ENCODE measurements at regions not wholly inside any gene's neighbourhood (a gene's known extent, or its start where the extent isn't known, plus 50 kb on each side); places are given as distances from the start of the nearest gene placed in this dataset.

- Mint-ChIP-seq H3K4me1 (ENCODE audit: unreplicated experiment) (no peaks in the 10 kb centered on the region), H3K27ac (no peak overlapping the region), H3K9me3 (no peaks in the 10 kb centered on the region), H3K27me3 (no peaks in the 10 kb centered on the region), H3K36me3 (no peaks in the 10 kb centered on the region), H3K4me3 (no peak overlapping the region)
- no peak for DNase-seq (ENCODE audit: extremely low spot score, unreplicated experiment)
- no peak for TF ChIP-seq CTCF (conservative IDR thresholded peaks at IDR 0.05)
Observed at GRCh38 chr10:128981881-128982615, 485.0 kb upstream of the MGMT start.

- H3K27me3 Mint-ChIP-seq: no peaks in the 10 kb centered on the region
- no peak overlapping the region for H3K27ac Mint-ChIP-seq
- no peaks in the 10 kb centered on the region for H3K36me3 Mint-ChIP-seq
Observed at GRCh38 chr10:128982616-128982915, 484.5 kb upstream of the MGMT start.

GRCh38 chr10:128985036-128985435 is 482.0 kb upstream of the MGMT start:
- peak; percentile 29 for DNase-seq (ENCODE audit: extremely low spot score, unreplicated experiment)
- no peak overlapping the region for H3K27ac Mint-ChIP-seq
- peaks cover 3% of the 10 kb centered on the region for H3K27me3 Mint-ChIP-seq
- H3K9me3 Mint-ChIP-seq: no peaks in the 10 kb centered on the region
- no peak overlapping the region for H3K4me3 Mint-ChIP-seq
- TF ChIP-seq CTCF (conservative IDR thresholded peaks at IDR 0.05): no peak
- H3K4me1 Mint-ChIP-seq (ENCODE audit: unreplicated experiment): no peaks in the 10 kb centered on the region
- no peaks in the 10 kb centered on the region for H3K36me3 Mint-ChIP-seq

More at GRCh38 chr10:128982616-128982915, 484.5 kb upstream of the MGMT start:
- no peaks in the 10 kb centered on the region for H3K4me1 Mint-ChIP-seq (ENCODE audit: unreplicated experiment)
- H3K9me3 Mint-ChIP-seq: no peaks in the 10 kb centered on the region
- no peak for DNase-seq (ENCODE audit: extremely low spot score, unreplicated experiment)
- no peak overlapping the region for H3K4me3 Mint-ChIP-seq
- TF ChIP-seq CTCF (conservative IDR thresholded peaks at IDR 0.05): no peak

GRCh38 chr10:128990986-128991385 is 476.1 kb upstream of the MGMT start:
- Mint-ChIP-seq H3K9me3 (no peaks in the 10 kb centered on the region), H3K36me3 (no peaks in the 10 kb centered on the region), H3K4me3 (no peak overlapping the region), H3K27ac (no peak overlapping the region), H3K27me3 (peaks cover 17% of the 10 kb centered on the region), H3K4me1 (ENCODE audit: unreplicated experiment) (no peaks in the 10 kb centered on the region)
- TF ChIP-seq CTCF (conservative IDR thresholded peaks at IDR 0.05): no peak
- peak; percentile 63 for DNase-seq (ENCODE audit: extremely low spot score, unreplicated experiment)

- H3K27me3 Mint-ChIP-seq: peaks cover 17% of the 10 kb centered on the region
- H3K4me3 Mint-ChIP-seq: no peak overlapping the region
- H3K27ac Mint-ChIP-seq: no peak overlapping the region
- no peak for TF ChIP-seq CTCF (conservative IDR thresholded peaks at IDR 0.05)
- H3K9me3 Mint-ChIP-seq: no peaks in the 10 kb centered on the region
- H3K36me3 Mint-ChIP-seq: no peaks in the 10 kb centered on the region
- peak; percentile 40 for DNase-seq (ENCODE audit: extremely low spot score, unreplicated experiment)
- no peaks in the 10 kb centered on the region for H3K4me1 Mint-ChIP-seq (ENCODE audit: unreplicated experiment)
Observed at GRCh38 chr10:128992770-128993169, 474.3 kb upstream of the MGMT start.

GRCh38 chr10:128993443-128993842 is 473.6 kb upstream of the MGMT start:
- Mint-ChIP-seq H3K4me3 (no peak overlapping the region), H3K9me3 (no peaks in the 10 kb centered on the region), H3K27ac (no peak overlapping the region), H3K27me3 (peaks cover 17% of the 10 kb centered on the region), H3K4me1 (ENCODE audit: unreplicated experiment) (no peaks in the 10 kb centered on the region), H3K36me3 (no peaks in the 10 kb centered on the region)
- TF ChIP-seq CTCF (conservative IDR thresholded peaks at IDR 0.05): no peak
- DNase-seq (ENCODE audit: extremely low spot score, unreplicated experiment): peak; percentile 50

Measured in type B pancreatic cell (in vitro differentiated cells).